ENCODE measurements at regions not wholly inside any gene's neighbourhood (a gene's known extent, or its start where the extent isn't known, plus 50 kb on each side); places are given as distances from the start of the nearest gene placed in this dataset.

GRCh38 chr6:145260484-145261175 is 474.7 kb downstream of the EPM2A start:
- DNase-seq (ENCODE audit: extremely low spot score), result no peak
- ChIA-PET CTCF (no interaction called here), POLR2A (no interaction called here)
- no peak for TF ChIP-seq L3MBTL2 (conservative IDR thresholded peaks at IDR 0.05)
- TF ChIP-seq, protein P1, sequence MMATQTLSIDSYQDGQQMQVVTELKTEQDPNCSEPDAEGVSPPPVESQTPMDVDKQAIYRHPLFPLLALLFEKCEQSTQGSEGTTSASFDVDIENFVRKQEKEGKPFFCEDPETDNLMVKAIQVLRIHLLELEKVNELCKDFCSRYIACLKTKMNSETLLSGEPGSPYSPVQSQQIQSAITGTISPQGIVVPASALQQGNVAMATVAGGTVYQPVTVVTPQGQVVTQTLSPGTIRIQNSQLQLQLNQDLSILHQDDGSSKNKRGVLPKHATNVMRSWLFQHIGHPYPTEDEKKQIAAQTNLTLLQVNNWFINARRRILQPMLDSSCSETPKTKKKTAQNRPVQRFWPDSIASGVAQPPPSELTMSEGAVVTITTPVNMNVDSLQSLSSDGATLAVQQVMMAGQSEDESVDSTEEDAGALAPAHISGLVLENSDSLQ (IDR thresholded peaks at IDR 0.05), result no peak
- no peak for TF ChIP-seq SUZ12 (IDR thresholded peaks at IDR 0.05)
- no peak for TF ChIP-seq BHLHE40 (IDR thresholded peaks at IDR 0.05; ENCODE audit: borderline replicate concordance)
- TF ChIP-seq SP1 (IDR thresholded peaks at IDR 0.05), result no peak
- no peak for TF ChIP-seq NFRKB (IDR thresholded peaks at IDR 0.05)
- TF ChIP-seq ZNF384 (IDR thresholded peaks at IDR 0.05), result no peak
- TF ChIP-seq ARNT (IDR thresholded peaks at IDR 0.05), result no peak
- no peak for TF ChIP-seq FOXA1 (IDR thresholded peaks at IDR 0.05)
- no peak for TF ChIP-seq ELF4 (IDR thresholded peaks at IDR 0.05)
- TF ChIP-seq FOXM1 (IDR thresholded peaks at IDR 0.05; ENCODE audit: borderline replicate concordance), result no peak
- no peak for TF ChIP-seq TARDBP (IDR thresholded peaks at IDR 0.05)
- TF ChIP-seq HDGF (IDR thresholded peaks at IDR 0.05; ENCODE audit: borderline replicate concordance), result no peak
- no peak for TF ChIP-seq FOXK2 (IDR thresholded peaks at IDR 0.05)
- no peak for TF ChIP-seq LEF1 (IDR thresholded peaks at IDR 0.05; ENCODE audit: borderline replicate concordance)
- TF ChIP-seq CTBP1 (IDR thresholded peaks at IDR 0.05; ENCODE audit: borderline replicate concordance), result no peak

DNA sequence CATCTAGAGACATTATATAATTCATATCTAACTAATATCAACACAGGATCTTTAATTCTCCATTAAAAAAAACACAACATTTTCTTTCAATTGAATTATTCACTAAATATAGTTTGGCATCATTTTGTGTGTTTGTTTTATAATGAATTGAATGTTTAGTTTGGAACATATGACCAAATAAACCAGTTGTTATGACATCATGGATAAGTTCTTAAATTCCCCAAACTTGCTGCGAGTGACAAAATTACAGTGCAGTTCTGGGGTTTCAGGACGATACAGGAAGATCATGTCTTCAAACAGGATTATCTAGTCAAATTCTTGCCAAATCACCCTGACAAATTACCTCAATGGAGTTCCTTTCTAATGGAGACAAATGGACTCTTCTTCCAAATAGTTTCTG is 473.6 kb downstream of the EPM2A start:
- POLR2A ChIA-PET, result no interaction called here
- CTCF ChIA-PET, result no interaction called here
- no peak for DNase-seq (ENCODE audit: extremely low spot score)
- TF ChIP-seq FOXA1 (IDR thresholded peaks at IDR 0.05), result no peak
- TF ChIP-seq CTBP1 (IDR thresholded peaks at IDR 0.05; ENCODE audit: borderline replicate concordance), result no peak
- TF ChIP-seq SUZ12 (IDR thresholded peaks at IDR 0.05), result no peak
- TF ChIP-seq LEF1 (IDR thresholded peaks at IDR 0.05; ENCODE audit: borderline replicate concordance), result no peak
- no peak for TF ChIP-seq L3MBTL2 (conservative IDR thresholded peaks at IDR 0.05)
- TF ChIP-seq ZNF384 (IDR thresholded peaks at IDR 0.05), result no peak
- TF ChIP-seq HDGF (IDR thresholded peaks at IDR 0.05; ENCODE audit: borderline replicate concordance), result no peak
- no peak for TF ChIP-seq BHLHE40 (IDR thresholded peaks at IDR 0.05; ENCODE audit: borderline replicate concordance)

GRCh38 chr6:145262771-145263170 is 472.5 kb downstream of the EPM2A start:
- TF ChIP-seq ZNF384 (IDR thresholded peaks at IDR 0.05) (no peak), L3MBTL2 (conservative IDR thresholded peaks at IDR 0.05) (no peak), FOXA1 (IDR thresholded peaks at IDR 0.05) (no peak), FOXK2 (IDR thresholded peaks at IDR 0.05) (no peak), ELF4 (IDR thresholded peaks at IDR 0.05) (no peak), FOXM1 (IDR thresholded peaks at IDR 0.05; ENCODE audit: borderline replicate concordance) (no peak), SUZ12 (IDR thresholded peaks at IDR 0.05) (no peak), NFRKB (IDR thresholded peaks at IDR 0.05) (no peak), ARNT (IDR thresholded peaks at IDR 0.05) (no peak), HDGF (IDR thresholded peaks at IDR 0.05; ENCODE audit: borderline replicate concordance) (no peak), CTBP1 (IDR thresholded peaks at IDR 0.05; ENCODE audit: borderline replicate concordance) (no peak), LEF1 (IDR thresholded peaks at IDR 0.05; ENCODE audit: borderline replicate concordance) (no peak), SP1 (IDR thresholded peaks at IDR 0.05) (no peak), BHLHE40 (IDR thresholded peaks at IDR 0.05; ENCODE audit: borderline replicate concordance) (no peak)
- TF ChIP-seq, protein P1 (IDR thresholded peaks at IDR 0.05), result no peak
- no peak for DNase-seq (ENCODE audit: extremely low spot score)
- ChIA-PET POLR2A (no interaction called here), CTCF (no interaction called here)

DNA sequence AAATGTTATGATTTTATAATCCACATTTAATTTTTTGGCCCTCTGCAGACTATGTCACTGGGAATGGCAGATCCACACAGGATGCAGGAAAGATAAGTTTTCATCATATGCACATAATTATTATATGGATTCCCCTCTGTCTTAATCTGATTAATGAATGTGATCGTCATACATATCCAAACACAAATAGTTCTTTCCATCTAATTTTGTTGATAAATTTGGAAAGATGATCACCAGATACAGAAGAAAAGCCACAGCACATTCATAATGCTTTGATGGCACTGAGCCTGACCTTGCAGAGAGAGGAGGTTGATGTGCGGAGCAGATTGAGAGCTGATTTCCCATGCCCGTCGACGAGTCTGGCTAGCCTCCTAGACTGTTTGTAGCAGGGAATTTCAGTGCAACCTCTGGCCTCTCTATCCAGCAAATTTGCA is 471.5 kb downstream of the EPM2A start:
- POLR2A ChIA-PET, result no interaction called here
- TF ChIP-seq SUZ12 (IDR thresholded peaks at IDR 0.05), result no peak
- TF ChIP-seq, protein P1 (IDR thresholded peaks at IDR 0.05), result no peak
- TF ChIP-seq TARDBP (IDR thresholded peaks at IDR 0.05), result no peak
- no peak for TF ChIP-seq LEF1 (IDR thresholded peaks at IDR 0.05; ENCODE audit: borderline replicate concordance)
- TF ChIP-seq FOXK2 (IDR thresholded peaks at IDR 0.05), result no peak
- CTCF ChIA-PET, result no interaction called here
- no peak for DNase-seq (ENCODE audit: extremely low spot score)

DNA sequence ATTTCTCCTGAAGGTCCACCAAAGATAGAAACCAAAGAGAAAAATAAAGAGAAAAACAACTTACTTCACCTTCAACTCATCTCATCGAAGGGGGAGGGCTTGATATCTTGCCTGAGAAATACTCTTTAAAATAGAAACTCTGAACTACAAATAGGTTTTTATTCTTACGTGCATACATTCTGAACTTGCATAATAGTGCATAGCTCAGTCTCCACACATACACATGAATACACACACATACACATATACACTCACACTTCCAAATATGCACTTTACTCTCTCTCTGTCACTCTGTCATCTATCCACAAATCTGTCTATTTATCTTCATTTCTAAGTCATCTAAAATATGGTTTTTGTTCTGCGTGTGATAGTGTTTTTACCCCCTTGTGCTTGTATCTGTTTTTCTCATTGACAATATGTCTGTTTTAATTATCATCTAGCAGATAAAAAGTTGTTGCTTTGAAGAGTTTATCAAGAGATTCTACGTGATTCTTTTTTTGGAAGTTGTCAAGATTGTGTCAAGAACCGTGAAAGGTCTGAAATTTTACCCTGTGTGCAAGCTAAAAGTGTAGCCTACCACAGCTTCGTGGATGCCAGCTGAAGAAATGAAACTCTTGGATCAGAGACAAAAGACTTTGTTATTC is 468.8 kb downstream of the EPM2A start:
- ChIA-PET POLR2A (no interaction called here), CTCF (interaction anchor here (0.7 kb wide), 1 partner anchor 1110 kb away, joined by 3 read pairs; no protein-coding TSS in a partner anchor)
- DNase-seq (ENCODE audit: extremely low spot score), result no peak
- TF ChIP-seq, protein P1 (IDR thresholded peaks at IDR 0.05), result no peak
- TF ChIP-seq FOXA1 (IDR thresholded peaks at IDR 0.05), result no peak
- TF ChIP-seq FOXK2 (IDR thresholded peaks at IDR 0.05), result no peak
- TF ChIP-seq SP1 (IDR thresholded peaks at IDR 0.05), result no peak
- TF ChIP-seq BHLHE40 (IDR thresholded peaks at IDR 0.05; ENCODE audit: borderline replicate concordance), result no peak
- TF ChIP-seq TARDBP (IDR thresholded peaks at IDR 0.05), result no peak
- TF ChIP-seq LEF1 (IDR thresholded peaks at IDR 0.05; ENCODE audit: borderline replicate concordance), result no peak
- no peak for TF ChIP-seq ARNT (IDR thresholded peaks at IDR 0.05)
- no peak for TF ChIP-seq ELF4 (IDR thresholded peaks at IDR 0.05)
- TF ChIP-seq ZNF384 (IDR thresholded peaks at IDR 0.05), result no peak
- TF ChIP-seq SUZ12 (IDR thresholded peaks at IDR 0.05), result no peak
- no peak for TF ChIP-seq NFRKB (IDR thresholded peaks at IDR 0.05)
